Heart right ventricle (tissue), 16 donors: ENCODE measurements at regions not wholly inside any gene's neighbourhood (a gene's known extent, or its start where the extent isn't known, plus 50 kb on each side); places are given as distances from the start of the nearest gene placed in this dataset.
"Not testable (repeated sequence)": the region's sequence is repeated elsewhere in the genome, so short reads cannot be mapped to it uniquely, and the experiment has no call there.

Experiments used
- ATAC-seq, 8 donors: fragments of 200-7000 bp; cut with Tn5 transposase; one replicate each; pipeline ENCODE4 v1.9.1; 2020; ENCODE audit warnings: mild to moderate bottlenecking in 8 of 8, moderate library complexity in 8 of 8, moderate number of reproducible peaks in 1 of 8
- DNase-seq, 2 donors: peaks; one replicate each; pipeline ENCODE4 v3.0.0-alpha.2; 2020
- H3K27ac ChIP-seq, 10 donors: fragments of 200-600 bp; sonication (generic) in 2 of 10; one replicate each; pipeline versions ENCODE4 v1.5.0 to v1.8.0; 2020 to 2022; ENCODE audit warnings: mild to moderate bottlenecking in 3 of 10
- H3K27me3 ChIP-seq, 7 donors: fragments of 200-600 bp; one replicate each; pipeline ENCODE4 v1.8.0; 2021 to 2022; ENCODE audit warnings: mild to moderate bottlenecking in 2 of 7
- H3K36me3 ChIP-seq, 9 donors: fragments of 200-600 bp; sonication (generic) in 1 of 9; one replicate each; pipeline versions ENCODE4 v1.5.0 to v1.8.0; 2020 to 2022; ENCODE audit warnings: mild to moderate bottlenecking in 2 of 9
- H3K4me1 ChIP-seq, 9 donors: fragments of 200-600 bp; sonication (generic) in 1 of 9; one replicate each; pipeline versions ENCODE4 v1.5.0 to v1.8.0; 2020 to 2022; ENCODE audit warnings: mild to moderate bottlenecking in 4 of 9
- H3K4me3 ChIP-seq, 10 donors: fragments of 200-600 bp; sonication (generic) in 2 of 10; one replicate each; pipeline versions ENCODE4 v1.5.0 to v1.8.0; 2020 to 2022; ENCODE audit warnings: mild to moderate bottlenecking in 7 of 10, moderate library complexity in 2 of 10
- H3K9me3 ChIP-seq, 11 donors: fragments of 200-600 bp in 10 of 11; sonication (generic) in 2 of 11; one replicate each; pipeline versions ENCODE4 v1.5.0 to v1.8.0; 2013 to 2022; ENCODE audit warnings: mild to moderate bottlenecking in 2 of 11, control low read depth in 1 of 11, moderate library complexity in 1 of 11
- WGBS, 2 donors: extraction: QIAGEN DNeasy Blood & Tissue Kit; methylation state at CpG; one replicate each; pipeline ENCODE4 v1.1.7; 2013; ENCODE audit warnings: inconsistent platforms in 1 of 2; 5-methylcytosine and 5-hydroxymethylcytosine counted together
- intact Hi-C, 10 donors: fragments of 100-400 bp; cut with DNase I; formaldehyde crosslinking; loops; one replicate each; pipeline versions ENCODE4 v1.11.1 to v1.14.2; 2022
- TF ChIP-seq, protein P1 (sequence below), 9 donors: fragments of 200-600 bp; sonication (generic) in 2 of 9; IDR thresholded peaks; one replicate each; pipeline versions ENCODE4 v1.5.0 to v1.8.0; 2021 to 2022; ENCODE audit warnings: antibody characterized with exemption in 9 of 9, mild to moderate bottlenecking in 5 of 9, moderate library complexity in 1 of 9
- donor health status: Arrhythmogenic right ventricular cardiomyopathy.
- donor health status: ischemic (EF 13 %, LVEDD 7.1; RV severe dilation, severe dysfunction).
- donor health status: healthy with polysubstance abuse.
- donor health status: DM: no; HTN: yes; CAD: no.
- donor health status: DM: no; HTN: no; CAD: no.
- donor health status: ischemic (EF 25% LVEDD 6.9; RV normal size, moderate dysfunction).
- donor health status: ischemic (EF 25% LVEDD 5.7; RV mildly dilated, moderate dysfunction).
- donor health status: healthy.
- donor health status: DM: yes; HTN: yes; CAD: no.
- donor health status: Ischemic cardiomyopathy.
- donor health status: ischemic (EF 35%, LVEDD 5.7; RV mildly dilated, moderate dysfunction).
- donor health status: nonischemic (EF 11% LVEDD 7.7; RV severe dilation, severe dysfunction).
- donor health status: DM: yes; HTN: yes; CAD: no.
- donor health status: PGD.
- donor health status: ischemic (EF 29% LVEDD 5.4; RV normal size, mild dysfunction).
- donor health status: nonischemic (EF 23%, LVEDD 6.1; RV moderate dilation, normal function).

DNA sequence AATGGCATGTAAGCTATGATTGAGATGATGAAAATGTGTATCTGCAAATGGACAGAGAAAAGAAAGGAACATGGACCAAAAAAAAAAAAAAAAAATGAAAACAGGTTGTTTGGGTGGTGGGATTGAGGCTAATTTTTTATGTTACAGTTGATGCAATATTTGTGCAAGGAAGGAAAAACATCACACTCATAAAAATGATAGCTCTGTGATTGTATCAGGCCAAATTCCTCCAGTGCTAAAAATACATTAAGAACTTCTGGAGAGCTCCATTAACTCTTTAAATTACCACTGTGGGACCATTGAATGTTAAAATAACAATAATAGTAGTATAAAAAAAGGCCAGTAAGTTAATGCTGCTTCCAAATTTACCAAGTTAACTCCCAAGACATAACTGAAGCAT is 79.5 kb upstream of the MSX2 start:
- Histone ChIP-seq H3K4me3 (no peak overlapping the region), H3K36me3 (no peaks in the 10 kb centered on the region), H3K27me3 (peaks cover 0 to 6% (median 0%) of the 10 kb centered on the region in 7 donors), H3K4me1 (no peaks in the 10 kb centered on the region), H3K9me3 (peaks cover 0 to 25% (median 6%) of the 10 kb centered on the region in 11 donors), H3K27ac (no peak overlapping the region)
- intact Hi-C loops, result no loop called here
- TF ChIP-seq, protein P1, sequence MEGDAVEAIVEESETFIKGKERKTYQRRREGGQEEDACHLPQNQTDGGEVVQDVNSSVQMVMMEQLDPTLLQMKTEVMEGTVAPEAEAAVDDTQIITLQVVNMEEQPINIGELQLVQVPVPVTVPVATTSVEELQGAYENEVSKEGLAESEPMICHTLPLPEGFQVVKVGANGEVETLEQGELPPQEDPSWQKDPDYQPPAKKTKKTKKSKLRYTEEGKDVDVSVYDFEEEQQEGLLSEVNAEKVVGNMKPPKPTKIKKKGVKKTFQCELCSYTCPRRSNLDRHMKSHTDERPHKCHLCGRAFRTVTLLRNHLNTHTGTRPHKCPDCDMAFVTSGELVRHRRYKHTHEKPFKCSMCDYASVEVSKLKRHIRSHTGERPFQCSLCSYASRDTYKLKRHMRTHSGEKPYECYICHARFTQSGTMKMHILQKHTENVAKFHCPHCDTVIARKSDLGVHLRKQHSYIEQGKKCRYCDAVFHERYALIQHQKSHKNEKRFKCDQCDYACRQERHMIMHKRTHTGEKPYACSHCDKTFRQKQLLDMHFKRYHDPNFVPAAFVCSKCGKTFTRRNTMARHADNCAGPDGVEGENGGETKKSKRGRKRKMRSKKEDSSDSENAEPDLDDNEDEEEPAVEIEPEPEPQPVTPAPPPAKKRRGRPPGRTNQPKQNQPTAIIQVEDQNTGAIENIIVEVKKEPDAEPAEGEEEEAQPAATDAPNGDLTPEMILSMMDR (IDR thresholded peaks at IDR 0.05), result no peak
- DNase-seq (no peak), ATAC-seq (no peak)

DNA sequence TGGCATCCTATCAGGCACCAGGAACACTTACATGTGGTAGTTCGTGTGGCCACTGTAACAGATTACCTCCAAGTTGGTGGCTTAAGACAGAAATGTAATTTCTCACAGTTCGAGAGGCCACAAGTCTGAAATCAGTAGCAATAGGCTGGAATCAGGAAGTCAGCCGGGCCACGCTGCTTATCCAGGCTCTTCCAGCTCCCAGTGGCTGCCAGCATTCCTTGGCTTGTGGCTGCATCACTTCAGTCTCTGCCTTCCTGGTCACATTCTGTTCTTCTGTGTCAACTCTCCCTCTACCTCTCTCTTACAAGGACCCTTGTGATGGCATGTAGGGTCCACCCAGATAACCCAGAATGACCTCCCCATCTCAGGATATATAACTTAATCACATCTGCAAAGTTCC is 78.7 kb upstream of the MSX2 start:
- 84 to 85% methylated on average over 4 of the region's 4 CpGs for WGBS, 2 donors
- no peaks in the 10 kb centered on the region for H3K36me3 ChIP-seq
- TF ChIP-seq, protein P1 (IDR thresholded peaks at IDR 0.05), result no peak
- no peak overlapping the region for H3K27ac ChIP-seq
- no peak for ATAC-seq
- H3K9me3 ChIP-seq, result peaks cover 0 to 25% (median 6%) of the 10 kb centered on the region in 11 donors
- DNase-seq, result no peak
- intact Hi-C loops, result no loop called here
- no peak overlapping the region for H3K4me3 ChIP-seq
- H3K4me1 ChIP-seq, result no peaks in the 10 kb centered on the region
- peaks cover 0 to 7% (median 0%) of the 10 kb centered on the region in 7 donors for H3K27me3 ChIP-seq

- H3K36me3 ChIP-seq, DNase-seq, H3K4me3 ChIP-seq, intact Hi-C loops, H3K4me1 ChIP-seq, H3K27ac ChIP-seq, ATAC-seq: not testable (repeated sequence)
- 83 to 87% methylated on average over 4 of the region's 4 CpGs for WGBS, 2 donors
- H3K9me3 ChIP-seq, result peaks cover 0 to 25% (median 6%) of the 10 kb centered on the region in 11 donors
- peaks cover 0 to 19% (median 10%) of the 10 kb centered on the region in 7 donors for H3K27me3 ChIP-seq
Measured at GRCh38 chr5:174648618-174649017, 75.8 kb upstream of the MSX2 start.

- 82 to 84% methylated on average over 8 of the region's 8 CpGs for WGBS, 2 donors
- ATAC-seq (no peak), DNase-seq (no peak)
- H3K27me3 ChIP-seq, result peaks cover 0 to 24% (median 10%) of the 10 kb centered on the region in 7 donors
- no peaks in the 10 kb centered on the region for H3K36me3 ChIP-seq
- intact Hi-C loops, result no loop called here
- H3K9me3 ChIP-seq, result peaks cover 0 to 25% (median 6%) of the 10 kb centered on the region in 11 donors
- no peaks in the 10 kb centered on the region for H3K4me1 ChIP-seq
- no peak overlapping the region for H3K27ac ChIP-seq
- H3K4me3 ChIP-seq, result no peak overlapping the region
- TF ChIP-seq, protein P1 (IDR thresholded peaks at IDR 0.05), result no peak
Measured at GRCh38 chr5:174649391-174649790, 75.0 kb upstream of the MSX2 start.

GRCh38 chr5:174654442-174654841 is 69.9 kb upstream of the MSX2 start:
- Histone ChIP-seq H3K4me1 (no peaks in the 10 kb centered on the region), H3K9me3 (no peaks in the 10 kb centered on the region), H3K27me3 (peaks cover 0 to 41% (median 10%) of the 10 kb centered on the region in 7 donors), H3K27ac (no peak overlapping the region), H3K4me3 (no peak overlapping the region), H3K36me3 (no peaks in the 10 kb centered on the region)
- DNase-seq (no peak), ATAC-seq (no peak)
- TF ChIP-seq, protein P1 (IDR thresholded peaks at IDR 0.05), result no peak
- intact Hi-C loops, result no loop called here
- WGBS, 2 donors, result 66% methylated on average over 3 of the region's 3 CpGs
